GM10248 (cell line): ENCODE measurements at regions not wholly inside any gene's neighbourhood (a gene's known extent, or its start where the extent isn't known, plus 50 kb on each side); places are given as distances from the start of the nearest gene placed in this dataset.
"Not testable (repeated sequence)": the region's sequence is repeated elsewhere in the genome, so short reads cannot be mapped to it uniquely, and the experiment has no call there.

ENCODE experiments used
- CTCF ChIA-PET: fragments of 300-600 bp; sonication (Branson Sonifier 250); formaldehyde crosslinking; extraction: SDS; loops from one replicate; lab custom pipeline; 2021; ENCODE audit warnings: antibody characterized with exemption; lab: Yijun Ruan, JAX
- POLR2A ChIA-PET: fragments of 350-650 bp; sonication (Branson Sonifier 250); formaldehyde crosslinking; extraction: SDS; loops from one replicate; lab custom pipeline; 2020; ENCODE audit warnings: antibody characterized with exemption; lab: Yijun Ruan, JAX
- DNase-seq: peaks from one replicate; pipeline ENCODE4 v3.0.0; 2012; ENCODE audit errors: extremely low spot score
- CTCF ChIP-seq: IDR thresholded peaks from 2 replicates; pipeline ENCODE4 v1.5.1; 2012; ENCODE audit warnings: mild to moderate bottlenecking, low read depth; ENCODE audit errors: extremely low read depth, missing control alignments, control extremely low read depth

GRCh38 chr2:230602562-230603230 is 109.9 kb upstream of the CAB39 start:
- no peak for TF ChIP-seq CTCF
- peak; percentile 75 for DNase-seq
- ChIA-PET CTCF (interaction anchor here (0.9 to 2.3 kb wide), 5 partner anchors 8 to 400 kb away, joined by 3 to 11 read pairs (median 5); no protein-coding TSS in a partner anchor), POLR2A (interaction anchor here (0.7 kb wide), 1 partner anchor 167 kb away, joined by 3 read pairs; no protein-coding TSS in a partner anchor)

GRCh38 chr2:230603317-230603716 is 109.3 kb upstream of the CAB39 start:
- CTCF ChIA-PET, result interaction anchor here (0.8 to 2.3 kb wide), 10 partner anchors 7 to 401 kb away, joined by 3 to 11 read pairs (median 3); no protein-coding TSS in a partner anchor
- POLR2A ChIA-PET, DNase-seq: not testable (repeated sequence)

- CTCF ChIA-PET, result interaction anchor here (0.8 to 1.7 kb wide), 6 partner anchors 9 to 402 kb away, joined by 3 to 5 read pairs (median 3); no protein-coding TSS in a partner anchor
- DNase-seq, POLR2A ChIA-PET: not testable (repeated sequence)
Measured at GRCh38 chr2:230604158-230604557, 108.5 kb upstream of the CAB39 start.

GRCh38 chr2:230614040-230614439 is 98.6 kb upstream of the CAB39 start:
- ChIA-PET CTCF (interaction anchor here (1.0 to 3.2 kb wide), 10 partner anchors 10 to 605 kb away, joined by 3 to 13 read pairs (median 3); no protein-coding TSS in a partner anchor), POLR2A (no interaction called here)
- TF ChIP-seq CTCF, result no peak
- DNase-seq, result no peak

GRCh38 chr2:230614913-230615332 is 97.7 kb upstream of the CAB39 start:
- peak; percentile 75 for DNase-seq
- ChIA-PET CTCF (interaction anchor here (1.0 to 2.6 kb wide), 13 partner anchors 13 to 455 kb away, joined by 3 to 13 read pairs (median 3); no protein-coding TSS in a partner anchor), POLR2A (interaction anchor here (0.6 to 0.7 kb wide), 5 partner anchors 25 to 607 kb away, joined by 3 to 7 read pairs (median 3); no protein-coding TSS in a partner anchor)
- no peak for TF ChIP-seq CTCF

- POLR2A ChIA-PET, result interaction anchor here (0.5 kb wide), 1 partner anchor 39 kb away, joined by 3 read pairs; no protein-coding TSS in a partner anchor
- DNase-seq, result not testable (repeated sequence)
- CTCF ChIA-PET, result interaction anchor here (0.8 to 1.4 kb wide), 3 partner anchors 10 to 181 kb away, joined by 3 to 6 read pairs (median 3); no protein-coding TSS in a partner anchor
Measured at GRCh38 chr2:230617256-230617706, 95.4 kb upstream of the CAB39 start.

GRCh38 chr2:230619491-230619890 is 93.2 kb upstream of the CAB39 start:
- CTCF ChIA-PET, result interaction anchor here (1.6 kb wide), 1 partner anchor 186 kb away, joined by 3 read pairs; no protein-coding TSS in a partner anchor
- TF ChIP-seq CTCF, result no peak
- POLR2A ChIA-PET, result interaction anchor here (0.6 kb wide), 1 partner anchor 15 kb away, joined by 6 read pairs; no protein-coding TSS in a partner anchor
- DNase-seq, result no peak

GRCh38 chr2:230625220-230625619 is 87.4 kb upstream of the CAB39 start:
- DNase-seq, CTCF ChIA-PET, POLR2A ChIA-PET: not testable (repeated sequence)

GRCh38 chr2:230627091-230627490 is 85.6 kb upstream of the CAB39 start:
- CTCF ChIA-PET, result interaction anchor here (1.2 kb wide), 1 partner anchor 10 kb away, joined by 3 read pairs; no protein-coding TSS in a partner anchor
- not testable (repeated sequence) for DNase-seq
- POLR2A ChIA-PET, result interaction anchor here (0.7 kb wide), 1 partner anchor 22 kb away, joined by 4 read pairs; no protein-coding TSS in a partner anchor
